Colonic mucosa (tissue), 4 donors: ENCODE measurements at regions not wholly inside any gene's neighbourhood (a gene's known extent, or its start where the extent isn't known, plus 50 kb on each side); places are given as distances from the start of the nearest gene placed in this dataset.

Experiments
- DNase-seq: peaks from one replicate; pipeline ENCODE4 v3.0.0-alpha.2; 2020
- H3K27ac ChIP-seq: fragments of 200-600 bp; one replicate; pipeline ENCODE4 v1.8.0; 2021
- H3K27me3 ChIP-seq: fragments of 200-600 bp; one replicate; pipeline ENCODE4 v1.8.0; 2021
- H3K36me3 ChIP-seq: fragments of 200-600 bp; one replicate; pipeline ENCODE4 v1.8.0; 2021
- H3K4me1 ChIP-seq: fragments of 200-600 bp; one replicate; pipeline ENCODE4 v1.8.0; 2021; ENCODE audit warnings: mild to moderate bottlenecking
- H3K4me3 ChIP-seq: fragments of 200-600 bp; one replicate; pipeline ENCODE4 v1.8.0; 2021
- H3K9ac ChIP-seq, 2 donors: one replicate each; pipeline ENCODE4 v1.7.0; 2013; ENCODE audit warnings: control low read depth in 2 of 2, low read depth in 2 of 2, low read length in 2 of 2
- H3K9me3 ChIP-seq: fragments of 200-600 bp; one replicate; pipeline ENCODE4 v1.8.0; 2021
- CTCF ChIP-seq: fragments of 200-600 bp; IDR thresholded peaks from one replicate; pipeline ENCODE4 v1.8.0; 2022; ENCODE audit warnings: antibody characterized with exemption, mild to moderate bottlenecking
- intact Hi-C: fragments of 100-400 bp; cut with DNase I; formaldehyde crosslinking; loops from one replicate; pipeline ENCODE4 v1.14.1; 2022
- donor health status: healthy.
- donor health status: DM: no; HTN: no; CAD: no.
- donor health status: DM: no; HTN: no; CAD: no.

GRCh38 chr2:9113262-9113661 lies 93.3 kb upstream of the ASAP2 start:
- intact Hi-C loops, result no loop called here
- DNase-seq, result no peak

GRCh38 chr2:9112079-9112721 lies 94.4 kb upstream of the ASAP2 start:
- no peak for DNase-seq
- Histone ChIP-seq H3K9ac (no peak overlapping the region), H3K36me3 (no peaks in the 10 kb centered on the region), H3K27ac (no peak overlapping the region), H3K4me3 (no peak overlapping the region), H3K4me1 (no peaks in the 10 kb centered on the region), H3K9me3 (no peaks in the 10 kb centered on the region), H3K27me3 (no peaks in the 10 kb centered on the region)
- TF ChIP-seq CTCF, result no peak
- intact Hi-C loops, result no loop called here

More at GRCh38 chr2:9113262-9113661, 93.3 kb upstream of the ASAP2 start:
- H3K36me3 ChIP-seq, result no peaks in the 10 kb centered on the region
- H3K27me3 ChIP-seq, result no peaks in the 10 kb centered on the region
- no peaks in the 10 kb centered on the region for H3K4me1 ChIP-seq
- H3K9me3 ChIP-seq, result no peaks in the 10 kb centered on the region
- H3K4me3 ChIP-seq, result no peak overlapping the region
- no peak for TF ChIP-seq CTCF
- H3K27ac ChIP-seq, result no peak overlapping the region
- H3K9ac ChIP-seq, result no peak overlapping the region

GRCh38 chr2:9110893-9111569 lies 95.6 kb upstream of the ASAP2 start:
- intact Hi-C loops, result no loop called here
- H3K4me3 ChIP-seq, result no peak overlapping the region
- TF ChIP-seq CTCF, result no peak
- DNase-seq, result no peak
- H3K4me1 ChIP-seq, result no peaks in the 10 kb centered on the region
- H3K9ac ChIP-seq, result no peak overlapping the region
- no peaks in the 10 kb centered on the region for H3K36me3 ChIP-seq
- no peaks in the 10 kb centered on the region for H3K9me3 ChIP-seq
- H3K27me3 ChIP-seq, result no peaks in the 10 kb centered on the region
- no peak overlapping the region for H3K27ac ChIP-seq

- no peaks in the 10 kb centered on the region for H3K4me1 ChIP-seq
- H3K27ac ChIP-seq, result no peak overlapping the region
- no peak overlapping the region for H3K4me3 ChIP-seq
- DNase-seq, result no peak
- TF ChIP-seq CTCF, result no peak
- no peaks in the 10 kb centered on the region for H3K27me3 ChIP-seq
- H3K9ac ChIP-seq, result no peak overlapping the region
- intact Hi-C loops, result no loop called here
- H3K36me3 ChIP-seq, result no peaks in the 10 kb centered on the region
- H3K9me3 ChIP-seq, result no peaks in the 10 kb centered on the region
Measured at GRCh38 chr2:9110346-9110884, 96.2 kb upstream of the ASAP2 start.

- no peak for TF ChIP-seq CTCF
- intact Hi-C loops, result no loop called here
- H3K4me1 ChIP-seq, result no peaks in the 10 kb centered on the region
Measured at GRCh38 chr2:9109871-9110270, 96.7 kb upstream of the ASAP2 start.

More at GRCh38 chr2:9109871-9110270, 96.7 kb upstream of the ASAP2 start:
- no peaks in the 10 kb centered on the region for H3K27me3 ChIP-seq
- DNase-seq, result no peak
- H3K9ac ChIP-seq, result no peak overlapping the region
- H3K27ac ChIP-seq, result no peak overlapping the region
- H3K36me3 ChIP-seq, result no peaks in the 10 kb centered on the region
- H3K4me3 ChIP-seq, result no peak overlapping the region
- no peaks in the 10 kb centered on the region for H3K9me3 ChIP-seq
